Activated naive CD8-positive, alpha-beta T cell treated with anti-CD3 and anti-CD28 coated beads for 36 hours (primary cell): ENCODE measurements at regions not wholly inside any gene's neighbourhood (a gene's known extent, or its start where the extent isn't known, plus 50 kb on each side); places are given as distances from the start of the nearest gene placed in this dataset.

ENCODE experiments used
- DNase-seq: peaks from one replicate; pipeline ENCODE4 v3.0.0; 2021
- H3K27ac Mint-ChIP-seq: one replicate; pipeline ENCODE4 v1.8.0; 2022; ENCODE audit warnings: mild to moderate bottlenecking, moderate library complexity, mixed read lengths
- H3K27me3 Mint-ChIP-seq: one replicate; pipeline ENCODE4 v1.8.0; 2022; ENCODE audit warnings: mild to moderate bottlenecking, mixed read lengths
- H3K36me3 Mint-ChIP-seq: one replicate; pipeline ENCODE4 v1.8.0; 2021; ENCODE audit warnings: mild to moderate bottlenecking, mixed read lengths
- H3K4me1 Mint-ChIP-seq: one replicate; pipeline ENCODE4 v1.8.0; 2021; ENCODE audit warnings: mixed read lengths
- H3K4me3 Mint-ChIP-seq: one replicate; pipeline ENCODE4 v1.8.0; 2022; ENCODE audit warnings: mild to moderate bottlenecking, moderate library complexity, mixed read lengths
- H3K9me3 Mint-ChIP-seq: one replicate; pipeline ENCODE4 v1.8.0; 2022; ENCODE audit warnings: mixed read lengths

GRCh38 chr9:27625751-27626150 lies 52.5 kb upstream of the C9orf72 start:
- DNase-seq, result no peak
- H3K9me3 Mint-ChIP-seq, result no peaks in the 10 kb centered on the region
- H3K4me3 Mint-ChIP-seq, result no peak overlapping the region
- no peaks in the 10 kb centered on the region for H3K27me3 Mint-ChIP-seq
- no peak overlapping the region for H3K27ac Mint-ChIP-seq
- H3K4me1 Mint-ChIP-seq, result no peaks in the 10 kb centered on the region
- H3K36me3 Mint-ChIP-seq, result no peaks in the 10 kb centered on the region

GRCh38 chr9:27626244-27627187 lies 53.2 kb upstream of the C9orf72 start:
- Mint-ChIP-seq H3K27me3 (peaks cover 4% of the 10 kb centered on the region), H3K9me3 (no peaks in the 10 kb centered on the region), H3K4me3 (no peak overlapping the region), H3K4me1 (no peaks in the 10 kb centered on the region), H3K27ac (no peak overlapping the region), H3K36me3 (no peaks in the 10 kb centered on the region)
- no peak for DNase-seq

DNA sequence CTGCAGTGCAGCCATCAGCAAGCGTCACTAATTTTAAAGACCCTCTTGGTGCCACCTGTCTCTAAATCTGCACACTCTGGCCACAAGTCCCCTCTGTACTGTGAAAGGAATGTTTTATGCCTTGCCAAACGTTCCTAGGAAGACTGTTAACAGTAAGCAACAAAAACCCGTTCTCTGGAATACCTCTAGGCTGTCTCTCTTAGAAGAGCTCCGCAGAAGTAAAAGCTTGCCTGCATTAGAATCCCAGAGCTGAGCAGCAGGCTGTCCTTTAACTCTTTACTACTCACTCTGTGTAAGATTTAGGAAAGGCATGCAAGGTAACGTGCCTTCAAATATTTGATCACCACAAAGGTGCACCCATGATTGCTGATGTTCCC lies 53.9 kb upstream of the C9orf72 start:
- Mint-ChIP-seq H3K4me1 (no peaks in the 10 kb centered on the region), H3K9me3 (no peaks in the 10 kb centered on the region), H3K27me3 (peaks cover 4% of the 10 kb centered on the region), H3K36me3 (no peaks in the 10 kb centered on the region), H3K27ac (no peak overlapping the region), H3K4me3 (no peak overlapping the region)
- DNase-seq, result no peak

DNA sequence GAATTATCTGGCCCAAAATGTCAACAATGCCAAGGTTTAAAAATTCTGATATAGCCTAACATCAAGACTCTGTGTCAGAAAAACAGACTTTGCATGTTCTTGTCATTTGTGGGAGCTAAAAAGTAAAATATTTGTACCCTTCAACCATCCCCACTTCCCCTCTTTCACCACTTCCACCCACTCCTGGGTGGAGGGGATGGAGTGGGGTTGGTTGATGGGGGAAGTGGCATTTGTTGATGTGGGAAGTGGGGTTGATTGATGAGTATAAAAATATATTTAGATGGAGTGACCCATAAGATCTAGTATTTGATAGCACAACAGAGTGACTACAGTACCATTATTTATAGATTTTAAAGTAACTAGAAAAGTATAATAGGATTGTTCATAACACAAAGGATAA lies 55.0 kb upstream of the C9orf72 start:
- Mint-ChIP-seq H3K27ac (no peak overlapping the region), H3K4me1 (no peaks in the 10 kb centered on the region), H3K9me3 (no peaks in the 10 kb centered on the region), H3K4me3 (no peak overlapping the region), H3K27me3 (peaks cover 8% of the 10 kb centered on the region), H3K36me3 (no peaks in the 10 kb centered on the region)
- DNase-seq, result no peak

GRCh38 chr9:27629425-27629824 lies 56.1 kb upstream of the C9orf72 start:
- no peak overlapping the region for H3K4me3 Mint-ChIP-seq
- H3K36me3 Mint-ChIP-seq, result no peaks in the 10 kb centered on the region
- H3K27me3 Mint-ChIP-seq, result peaks cover 8% of the 10 kb centered on the region
- DNase-seq, result no peak
- H3K4me1 Mint-ChIP-seq, result no peaks in the 10 kb centered on the region
- H3K9me3 Mint-ChIP-seq, result no peaks in the 10 kb centered on the region
- H3K27ac Mint-ChIP-seq, result no peak overlapping the region

DNA sequence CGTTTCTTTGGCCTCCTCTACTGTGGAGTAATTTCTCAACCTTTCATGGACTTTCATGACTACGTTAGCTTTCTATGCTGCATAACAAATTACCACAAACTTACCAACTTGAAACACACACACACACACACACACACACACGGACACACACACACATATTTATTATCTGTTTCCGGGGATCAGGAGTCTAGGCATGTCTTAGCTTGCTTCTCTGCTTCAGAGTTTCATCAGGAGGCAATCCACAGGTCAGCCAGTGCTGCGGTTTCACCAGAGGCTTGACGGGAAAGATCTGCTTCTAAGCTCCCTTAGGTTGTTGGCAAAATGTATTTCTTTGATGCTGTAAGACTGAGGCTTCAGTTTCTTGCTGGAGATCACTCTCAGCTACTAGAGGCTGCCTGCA lies 59.0 kb upstream of the C9orf72 start:
- H3K27ac Mint-ChIP-seq, result no peak overlapping the region
- no peaks in the 10 kb centered on the region for H3K9me3 Mint-ChIP-seq
- peaks cover 2% of the 10 kb centered on the region for H3K4me1 Mint-ChIP-seq
- H3K36me3 Mint-ChIP-seq, result no peaks in the 10 kb centered on the region
- no peak overlapping the region for H3K4me3 Mint-ChIP-seq
- DNase-seq, result no peak
- H3K27me3 Mint-ChIP-seq, result peaks cover 8% of the 10 kb centered on the region

- peaks cover 2% of the 10 kb centered on the region for H3K4me1 Mint-ChIP-seq
- no peaks in the 10 kb centered on the region for H3K9me3 Mint-ChIP-seq
- no peak overlapping the region for H3K4me3 Mint-ChIP-seq
- H3K27ac Mint-ChIP-seq, result no peak overlapping the region
- DNase-seq, result no peak
- peaks cover 8% of the 10 kb centered on the region for H3K27me3 Mint-ChIP-seq
- no peaks in the 10 kb centered on the region for H3K36me3 Mint-ChIP-seq
Observed at GRCh38 chr9:27633764-27634163, 60.5 kb upstream of the C9orf72 start.

GRCh38 chr9:27634879-27635278 lies 61.6 kb upstream of the C9orf72 start:
- H3K9me3 Mint-ChIP-seq, result no peaks in the 10 kb centered on the region
- H3K36me3 Mint-ChIP-seq, result no peaks in the 10 kb centered on the region
- no peak overlapping the region for H3K27ac Mint-ChIP-seq
- H3K4me3 Mint-ChIP-seq, result no peak overlapping the region
- H3K27me3 Mint-ChIP-seq, result peaks cover 8% of the 10 kb centered on the region
- DNase-seq, result no peak
- H3K4me1 Mint-ChIP-seq, result peaks cover 2% of the 10 kb centered on the region

GRCh38 chr9:27638716-27639115 lies 65.4 kb upstream of the C9orf72 start:
- no peak overlapping the region for H3K27ac Mint-ChIP-seq

DNA sequence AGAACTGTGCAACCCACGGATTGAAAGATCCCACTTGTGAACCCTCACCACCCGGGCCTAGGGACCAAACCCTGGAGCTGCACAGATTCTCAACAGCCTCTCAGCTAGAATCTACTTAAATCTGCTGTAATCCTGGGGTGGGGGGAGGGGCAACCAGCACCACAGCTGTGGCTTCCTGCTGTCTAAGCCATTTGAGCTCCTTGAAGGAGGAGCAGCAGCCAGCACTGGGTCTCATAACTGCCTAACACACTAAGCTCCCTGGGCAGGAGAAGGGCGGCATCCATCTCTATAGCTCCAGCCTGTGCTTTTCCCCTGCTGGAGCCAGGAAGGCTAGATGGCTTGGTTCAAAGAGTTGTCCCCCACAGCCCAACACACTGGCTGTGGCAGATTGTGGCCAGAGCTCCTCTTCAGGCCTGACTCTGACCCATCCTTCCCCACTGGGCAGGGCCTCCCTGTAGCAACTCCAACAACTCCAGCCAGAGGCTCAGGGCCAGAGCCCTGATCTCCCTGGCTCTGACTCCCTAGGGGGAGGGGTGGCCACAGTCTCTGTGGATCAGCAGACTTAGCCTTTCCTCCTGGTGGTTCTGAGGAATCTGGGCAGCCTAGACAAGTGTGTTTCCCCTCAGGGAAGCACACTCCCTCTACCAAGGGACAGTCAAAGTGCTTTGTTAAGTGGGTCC lies 72.0 kb upstream of the C9orf72 start:
- no peaks in the 10 kb centered on the region for H3K27me3 Mint-ChIP-seq
- no peaks in the 10 kb centered on the region for H3K36me3 Mint-ChIP-seq
- H3K4me3 Mint-ChIP-seq, result no peak overlapping the region
- DNase-seq, result no peak
- H3K9me3 Mint-ChIP-seq, result peaks cover 2% of the 10 kb centered on the region
- H3K27ac Mint-ChIP-seq, result no peak overlapping the region
- H3K4me1 Mint-ChIP-seq, result no peaks in the 10 kb centered on the region

More at GRCh38 chr9:27638716-27639115, 65.4 kb upstream of the C9orf72 start:
- Mint-ChIP-seq H3K27me3 (no peaks in the 10 kb centered on the region), H3K36me3 (no peaks in the 10 kb centered on the region), H3K4me1 (peaks cover 2% of the 10 kb centered on the region), H3K9me3 (no peaks in the 10 kb centered on the region), H3K4me3 (no peak overlapping the region)
- DNase-seq, result no peak

- Mint-ChIP-seq H3K36me3 (no peaks in the 10 kb centered on the region), H3K27ac (no peak overlapping the region), H3K9me3 (peaks cover under 1% of the 10 kb centered on the region), H3K27me3 (no peaks in the 10 kb centered on the region), H3K4me1 (no peaks in the 10 kb centered on the region), H3K4me3 (no peak overlapping the region)
- DNase-seq, result no peak
Observed at GRCh38 chr9:27653246-27653645, 80.0 kb upstream of the C9orf72 start.

DNA sequence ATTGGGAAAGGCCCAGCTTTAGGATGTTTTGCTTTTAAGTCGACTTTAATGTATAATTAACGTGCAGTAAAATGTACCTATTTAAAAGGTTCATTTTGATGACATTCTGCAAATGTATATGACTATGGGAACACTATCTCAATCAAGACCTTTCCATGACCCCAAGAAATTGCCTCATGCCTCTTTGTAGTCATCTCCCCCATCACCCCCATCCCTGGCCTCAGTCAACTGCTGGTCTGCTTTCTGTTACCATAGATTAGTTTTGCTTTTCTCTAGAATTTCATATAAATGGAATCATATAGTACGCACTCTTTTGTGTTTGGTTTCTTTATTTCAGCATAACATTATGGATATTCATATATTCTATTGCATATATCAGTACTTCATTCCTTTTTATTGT lies 80.7 kb upstream of the C9orf72 start:
- H3K4me1 Mint-ChIP-seq, result no peaks in the 10 kb centered on the region
- no peaks in the 10 kb centered on the region for H3K9me3 Mint-ChIP-seq
- H3K27ac Mint-ChIP-seq, result no peak overlapping the region
- H3K27me3 Mint-ChIP-seq, result no peaks in the 10 kb centered on the region
- no peaks in the 10 kb centered on the region for H3K36me3 Mint-ChIP-seq
- H3K4me3 Mint-ChIP-seq, result no peak overlapping the region
- no peak for DNase-seq

- no peaks in the 10 kb centered on the region for H3K27me3 Mint-ChIP-seq
- H3K4me1 Mint-ChIP-seq, result no peaks in the 10 kb centered on the region
- no peaks in the 10 kb centered on the region for H3K36me3 Mint-ChIP-seq
- DNase-seq, result no peak
- no peak overlapping the region for H3K27ac Mint-ChIP-seq
- H3K4me3 Mint-ChIP-seq, result no peak overlapping the region
- H3K9me3 Mint-ChIP-seq, result no peaks in the 10 kb centered on the region
Observed at GRCh38 chr9:27654629-27655285, 81.5 kb upstream of the C9orf72 start.

DNA sequence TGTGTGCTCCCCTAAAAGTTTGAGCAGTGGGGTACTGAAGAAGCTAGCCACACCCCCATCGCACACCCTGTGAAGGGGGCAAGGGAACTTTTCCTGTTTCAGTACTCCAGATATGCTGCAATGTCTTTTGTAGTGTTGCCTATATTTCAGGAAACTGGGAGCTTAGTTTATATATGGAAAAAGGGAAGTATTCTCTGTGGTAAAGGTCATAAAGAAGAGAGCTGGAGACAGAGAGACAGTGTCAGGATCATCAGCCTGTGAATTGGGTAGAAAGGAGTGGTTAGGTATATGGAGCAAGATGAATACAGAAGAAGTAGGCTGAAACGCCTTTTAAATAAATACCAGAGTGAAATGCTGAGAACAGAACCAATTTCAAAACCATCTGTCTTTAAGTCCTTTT lies 82.2 kb upstream of the C9orf72 start:
- Mint-ChIP-seq H3K36me3 (no peaks in the 10 kb centered on the region), H3K4me3 (no peak overlapping the region), H3K27me3 (no peaks in the 10 kb centered on the region), H3K4me1 (no peaks in the 10 kb centered on the region), H3K9me3 (no peaks in the 10 kb centered on the region), H3K27ac (no peak overlapping the region)
- no peak for DNase-seq

GRCh38 chr9:27659001-27659400 lies 85.7 kb upstream of the C9orf72 start:
- Mint-ChIP-seq H3K4me3 (no peak overlapping the region), H3K36me3 (no peaks in the 10 kb centered on the region), H3K4me1 (no peaks in the 10 kb centered on the region), H3K9me3 (no peaks in the 10 kb centered on the region), H3K27ac (no peak overlapping the region), H3K27me3 (no peaks in the 10 kb centered on the region)
- no peak for DNase-seq
